WTC11 (cell line): ENCODE measurements at regions not wholly inside any gene's neighbourhood (a gene's known extent, or its start where the extent isn't known, plus 50 kb on each side); places are given as distances from the start of the nearest gene placed in this dataset.

Experiments
- ATAC-seq: fragments of 200-7000 bp; cut with Tn5 transposase; 2 replicates; pipeline ENCODE4 v1.10.0; 2021; ENCODE audit warnings: mild to moderate bottlenecking, moderate library complexity
- CTCF ChIA-PET: fragments of 300-600 bp; sonication (Branson Sonifier 250); formaldehyde crosslinking; loops from one replicate; lab custom pipeline; 2021; ENCODE audit warnings: antibody characterized with exemption; lab: Charles Lee
- POLR2A ChIA-PET: fragments of 350-600 bp; sonication (Branson Sonifier 250); formaldehyde crosslinking; loops from one replicate; lab custom pipeline; 2021; ENCODE audit warnings: antibody characterized with exemption; lab: Charles Lee
- DNase-seq: peaks from one replicate; pipeline ENCODE4 v3.0.0; 2021; ENCODE audit warnings: low spot score
- H3K27ac Mint-ChIP-seq: 2 replicates; pipeline ENCODE4 v1.8.0; 2021; ENCODE audit warnings: mixed read lengths
- H3K27me3 Mint-ChIP-seq: 2 replicates; pipeline ENCODE4 v1.8.0; 2021; ENCODE audit warnings: low read depth, mild to moderate bottlenecking, moderate library complexity, mixed read lengths
- H3K36me3 Mint-ChIP-seq: 2 replicates; pipeline ENCODE4 v1.8.0; 2021; ENCODE audit warnings: mixed read lengths
- H3K4me1 Mint-ChIP-seq: 2 replicates; pipeline ENCODE4 v1.8.0; 2022; ENCODE audit warnings: mixed read lengths
- H3K4me3 Mint-ChIP-seq: 2 replicates; pipeline ENCODE4 v1.8.0; 2021; ENCODE audit warnings: mild to moderate bottlenecking, moderate library complexity, mixed read lengths
- H3K9me3 Mint-ChIP-seq: 2 replicates; pipeline ENCODE4 v1.8.0; 2021; ENCODE audit warnings: mixed read lengths
- AFF4 ChIP-seq: sonication (generic); formaldehyde crosslinking; IDR thresholded peaks from 2 replicates; pipeline ENCODE4 v1.8.1; 2023; ENCODE audit warnings: mild to moderate bottlenecking, missing genetic modification reagents, borderline replicate concordance
- AR ChIP-seq: fragments of 250-450 bp; sonication (Bioruptor Pico); IDR thresholded peaks from 2 replicates; pipeline ENCODE4 v1.9.0; 2021; ENCODE audit warnings: mild to moderate bottlenecking
- ATF3 ChIP-seq: sonication (generic); formaldehyde crosslinking; conservative IDR thresholded peaks from 2 replicates; pipeline ENCODE4 v1.8.1; 2022; ENCODE audit warnings: mild to moderate bottlenecking, missing genetic modification reagents
- CREB1 ChIP-seq: sonication (generic); formaldehyde crosslinking; IDR thresholded peaks from 2 replicates; pipeline ENCODE4 v1.8.0; 2023; ENCODE audit warnings: mild to moderate bottlenecking, missing genetic modification reagents
- CREM ChIP-seq: sonication (generic); formaldehyde crosslinking; IDR thresholded peaks from 2 replicates; pipeline ENCODE4 v1.8.1; 2022; ENCODE audit warnings: mild to moderate bottlenecking, missing genetic modification reagents, moderate library complexity
- JAZF1 ChIP-seq: fragments of 250-450 bp; sonication (Bioruptor Pico); IDR thresholded peaks from 2 replicates; pipeline ENCODE4 v1.9.0; 2021; ENCODE audit warnings: moderate library complexity, mild to moderate bottlenecking, inconsistent platforms
- MAX ChIP-seq: sonication (generic); formaldehyde crosslinking; IDR thresholded peaks from 2 replicates; pipeline ENCODE4 v1.8.0; 2022; ENCODE audit warnings: mild to moderate bottlenecking, missing genetic modification reagents
- NR1H2 ChIP-seq: sonication (generic); formaldehyde crosslinking; IDR thresholded peaks from 2 replicates; pipeline ENCODE4 v1.9.0; 2021; ENCODE audit warnings: mild to moderate bottlenecking, moderate library complexity, missing genetic modification reagents
- OVOL2 ChIP-seq: fragments of 250-450 bp; sonication (Bioruptor Pico); IDR thresholded peaks from 2 replicates; pipeline ENCODE4 v1.9.0; 2021; ENCODE audit warnings: mild to moderate bottlenecking, borderline replicate concordance
- PRDM15 ChIP-seq: sonication (generic); formaldehyde crosslinking; IDR thresholded peaks from 2 replicates; pipeline ENCODE4 v1.8.0; 2022; ENCODE audit warnings: missing genetic modification reagents
- PREB ChIP-seq: sonication (generic); formaldehyde crosslinking; IDR thresholded peaks from 2 replicates; pipeline ENCODE4 v1.8.1; 2022; ENCODE audit warnings: mild to moderate bottlenecking, missing genetic modification reagents, moderate library complexity, borderline replicate concordance
- RORB ChIP-seq: fragments of 250-450 bp; sonication (Bioruptor Pico); IDR thresholded peaks from 2 replicates; pipeline ENCODE4 v1.9.0; 2021; ENCODE audit warnings: mild to moderate bottlenecking
- ZNF121 ChIP-seq: sonication (generic); formaldehyde crosslinking; IDR thresholded peaks from 2 replicates; pipeline ENCODE4 v1.8.0; 2023; ENCODE audit warnings: missing genetic modification reagents
- ZNF281 ChIP-seq: sonication (generic); formaldehyde crosslinking; IDR thresholded peaks from 2 replicates; pipeline ENCODE4 v1.8.0; 2023; ENCODE audit warnings: mild to moderate bottlenecking, missing genetic modification reagents
- ZNF416 ChIP-seq: fragments of 250-450 bp; sonication (Bioruptor Pico); IDR thresholded peaks from 2 replicates; pipeline ENCODE4 v1.9.0; 2021; ENCODE audit warnings: mild to moderate bottlenecking, inconsistent platforms

GRCh38 chr11:116173506-116173905 lies 599.3 kb downstream of the BUD13 start:
- DNase-seq, result no peak
- POLR2A ChIA-PET, result no interaction called here
- ATAC-seq, result no peak
- Mint-ChIP-seq H3K36me3 (no peaks in the 10 kb centered on the region), H3K4me3 (no peak overlapping the region), H3K27ac (no peak overlapping the region), H3K9me3 (no peaks in the 10 kb centered on the region), H3K27me3 (no peaks in the 10 kb centered on the region; the same call in 1 of the 2 replicates), H3K4me1 (peaks cover 54% of the 10 kb centered on the region)
- CTCF ChIA-PET, result interaction anchor here (0.7 to 10.5 kb wide), 6 partner anchors 9 to 114 kb away, joined by 3 to 70 read pairs (median 4); no protein-coding TSS in a partner anchor
- TF ChIP-seq ZNF281 (CRISPR knock-in tag) (no peak), CREB1 (no peak), RORB (CRISPR knock-in tag) (no peak), AR (CRISPR knock-in tag) (no peak), PREB (CRISPR knock-in tag) (no peak), NR1H2 (CRISPR knock-in tag) (no peak), ZNF416 (CRISPR knock-in tag) (no peak), OVOL2 (CRISPR knock-in tag) (no peak), ATF3 (CRISPR knock-in tag) (no peak), AFF4 (CRISPR knock-in tag) (no peak), ZNF121 (CRISPR knock-in tag) (no peak), CREM (no peak), MAX (CRISPR knock-in tag) (no peak), JAZF1 (CRISPR knock-in tag) (no peak), PRDM15 (no peak)
